GM18951 (cell line): ENCODE measurements at regions not wholly inside any gene's neighbourhood (a gene's known extent, or its start where the extent isn't known, plus 50 kb on each side); places are given as distances from the start of the nearest gene placed in this dataset.

Experiments
- POLR2A ChIP-seq: IDR thresholded peaks from 4 replicates; pipeline ENCODE4 v1.6.1; 2011; ENCODE audit warnings: mild to moderate bottlenecking; ENCODE audit not compliant: insufficient read length, insufficient read depth; ENCODE audit errors: extremely low read depth
- in situ Hi-C: fragments of 300-500 bp; cut with MboI; formaldehyde crosslinking; loops from one replicate; pipeline ENCODE4 v1.12.0; 2022; ENCODE audit warnings: low sequenced_read_pairs, mixed read lengths, inconsistent platforms; ENCODE audit not compliant: unreplicated experiment

DNA sequence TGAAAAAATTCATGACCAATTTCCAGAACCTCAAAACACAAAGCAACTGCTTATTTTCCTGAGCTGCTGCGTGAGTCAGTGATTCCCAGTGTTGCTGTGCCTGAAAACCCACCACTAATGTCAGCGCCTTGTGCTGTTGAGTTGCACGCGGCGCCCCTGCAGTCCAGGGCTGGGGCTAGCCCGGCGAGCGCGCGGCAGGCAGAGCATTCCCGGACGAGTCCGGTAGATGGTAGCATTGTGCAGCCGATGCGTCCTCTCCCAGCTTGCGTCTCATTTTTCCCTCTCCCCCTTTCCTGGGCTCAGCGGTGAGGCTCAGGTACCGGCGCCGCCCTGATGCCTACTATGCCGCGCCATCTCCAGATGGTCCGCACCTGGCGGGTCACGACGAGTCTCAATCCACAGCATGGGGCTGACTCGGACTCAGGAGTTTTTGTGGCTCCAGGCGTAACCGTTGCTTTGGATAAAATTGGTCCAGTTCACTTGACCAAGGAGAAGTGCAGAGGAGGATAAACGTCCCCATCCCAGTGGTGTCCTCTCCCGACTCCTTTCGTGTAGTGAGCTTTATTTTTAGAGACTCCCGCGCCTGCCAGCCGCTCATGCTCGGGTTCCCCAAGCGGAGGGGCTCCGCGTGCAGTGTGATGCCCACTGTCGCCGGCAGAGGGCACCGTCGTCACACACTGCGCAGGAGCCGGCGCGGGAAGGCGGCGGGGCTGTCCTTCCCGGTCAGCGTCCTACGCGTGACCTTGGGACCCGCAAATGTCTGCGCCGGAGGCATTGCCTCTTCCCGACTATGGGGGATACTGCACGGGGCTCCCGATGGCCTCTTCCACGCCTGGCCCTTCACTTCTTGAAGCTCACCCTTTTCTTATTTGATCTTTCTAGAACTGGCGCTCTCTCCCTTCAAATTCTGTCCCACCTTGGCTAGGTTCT is 53.6 kb upstream of the IGFBP7 start:
- in situ Hi-C loops, result no loop called here
- no peak for TF ChIP-seq POLR2A

DNA sequence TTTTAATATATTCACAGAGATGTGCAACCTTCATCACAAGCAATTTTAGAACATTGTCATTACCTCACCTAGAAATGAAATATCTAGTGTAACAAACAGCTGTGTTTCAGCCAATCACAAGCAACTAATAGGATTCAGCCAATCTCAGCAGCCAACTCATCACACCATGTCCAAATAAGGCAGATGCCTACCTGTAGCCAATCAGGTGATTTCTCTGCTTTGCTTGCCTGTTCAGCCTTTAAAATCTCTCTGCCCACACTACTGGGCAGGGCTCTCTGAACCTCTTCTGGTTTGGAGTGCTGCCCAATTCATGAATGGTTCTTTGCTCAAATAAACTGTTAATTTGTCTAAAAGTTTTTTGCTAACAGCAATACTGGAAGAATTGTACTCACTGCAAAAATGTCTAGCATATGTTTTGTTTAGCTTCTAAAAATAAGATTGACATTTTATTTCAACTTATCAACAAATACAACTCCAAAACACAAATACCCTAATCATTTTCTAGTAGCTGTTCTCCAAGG is 52.4 kb upstream of the IGFBP7 start:
- in situ Hi-C loops, result no loop called here
- TF ChIP-seq POLR2A, result no peak
